ENCODE measurements at regions not wholly inside any gene's neighbourhood (a gene's known extent, or its start where the extent isn't known, plus 50 kb on each side); places are given as distances from the start of the nearest gene placed in this dataset.

DNA sequence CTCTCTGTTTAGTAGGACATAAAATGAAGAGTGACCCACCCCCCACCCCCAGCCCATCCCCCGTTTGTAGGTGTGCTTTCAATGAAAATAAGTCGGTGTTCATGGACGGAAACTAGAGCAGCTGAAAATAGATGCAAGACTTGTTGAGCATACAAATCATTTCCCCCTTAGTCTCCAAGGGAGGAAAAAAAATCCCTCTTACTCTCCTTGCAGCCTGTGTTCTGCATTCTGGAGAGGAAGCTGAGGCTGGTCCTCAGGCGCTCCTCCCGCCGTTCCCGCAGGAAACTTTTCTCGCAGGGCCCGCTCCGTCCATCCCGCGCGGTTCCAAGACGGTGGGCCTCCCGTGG is 259.0 kb upstream of the E2F7 start:
- TF ChIP-seq POLR2AphosphoS2 (conservative IDR thresholded peaks at IDR 0.05; ENCODE audit: low read length) (no peak), SMC3 (IDR thresholded peaks at IDR 0.05) (no peak), JUN (IDR thresholded peaks at IDR 0.05) (no peak), CTCF (IDR thresholded peaks at IDR 0.05) (no peak), MYC (IDR thresholded peaks at IDR 0.05; ENCODE audit: borderline replicate concordance, low read length) (no peak), PBX3 (IDR thresholded peaks at IDR 0.05) (no peak), POLR2A (IDR thresholded peaks at IDR 0.05; ENCODE audit: low read length) (no peak), HMGXB4 (CRISPR knock-in tag; IDR thresholded peaks at IDR 0.05; ENCODE audit: borderline replicate concordance) (no peak), KDM1A (IDR thresholded peaks at IDR 0.05; ENCODE audit: low read depth) (no peak)

Measured in A549 (cell line).